Ovary (tissue), 3 donors: ENCODE measurements at regions not wholly inside any gene's neighbourhood (a gene's known extent, or its start where the extent isn't known, plus 50 kb on each side); places are given as distances from the start of the nearest gene placed in this dataset.

Experiments
- EP300 ChIP-seq: sonication (generic); formaldehyde crosslinking; IDR thresholded peaks from one replicate; pipeline ENCODE4 v1.6.1; 2017; ENCODE audit warnings: antibody characterized with exemption
- POLR2A ChIP-seq: fragments of 450-650 bp; IDR thresholded peaks from one replicate; pipeline ENCODE4 v1.6.1; 2017; ENCODE audit warnings: antibody characterized with exemption, mild to moderate bottlenecking, moderate library complexity
- TF ChIP-seq, protein P1 (sequence below), 3 donors: fragments of 450-650 bp in 2 of 3; fragments of 200-600 bp in 1 of 3; IDR thresholded peaks; one replicate each; pipeline versions ENCODE4 v1.5.1 to v1.8.0; 2016 to 2022; ENCODE audit warnings: antibody characterized with exemption in 3 of 3, mild to moderate bottlenecking in 1 of 3
- donor health status: DM: no; HTN: no; CAD: no.

GRCh38 chrX:57741107-57741506, 61.0 kb upstream of the NLRP2B start:
- TF ChIP-seq EP300 (no peak), POLR2A (no peak)
- TF ChIP-seq, protein P1, sequence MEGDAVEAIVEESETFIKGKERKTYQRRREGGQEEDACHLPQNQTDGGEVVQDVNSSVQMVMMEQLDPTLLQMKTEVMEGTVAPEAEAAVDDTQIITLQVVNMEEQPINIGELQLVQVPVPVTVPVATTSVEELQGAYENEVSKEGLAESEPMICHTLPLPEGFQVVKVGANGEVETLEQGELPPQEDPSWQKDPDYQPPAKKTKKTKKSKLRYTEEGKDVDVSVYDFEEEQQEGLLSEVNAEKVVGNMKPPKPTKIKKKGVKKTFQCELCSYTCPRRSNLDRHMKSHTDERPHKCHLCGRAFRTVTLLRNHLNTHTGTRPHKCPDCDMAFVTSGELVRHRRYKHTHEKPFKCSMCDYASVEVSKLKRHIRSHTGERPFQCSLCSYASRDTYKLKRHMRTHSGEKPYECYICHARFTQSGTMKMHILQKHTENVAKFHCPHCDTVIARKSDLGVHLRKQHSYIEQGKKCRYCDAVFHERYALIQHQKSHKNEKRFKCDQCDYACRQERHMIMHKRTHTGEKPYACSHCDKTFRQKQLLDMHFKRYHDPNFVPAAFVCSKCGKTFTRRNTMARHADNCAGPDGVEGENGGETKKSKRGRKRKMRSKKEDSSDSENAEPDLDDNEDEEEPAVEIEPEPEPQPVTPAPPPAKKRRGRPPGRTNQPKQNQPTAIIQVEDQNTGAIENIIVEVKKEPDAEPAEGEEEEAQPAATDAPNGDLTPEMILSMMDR (IDR thresholded peaks at IDR 0.05) = no peak
